ENCODE measurements at regions not wholly inside any gene's neighbourhood (a gene's known extent, or its start where the extent isn't known, plus 50 kb on each side); places are given as distances from the start of the nearest gene placed in this dataset.

GRCh38 chr6:163756079-163756478 is 341.6 kb downstream of the QKI start:
- H3K4me3 ChIP-seq (replicated peaks; ENCODE audit: low read depth, low read length), result no peak overlapping the region
- no peak for TF ChIP-seq CTCF (IDR thresholded peaks at IDR 0.05; ENCODE audit: low read depth, low read length, missing control alignments)
- DNase-seq (ENCODE audit: extremely low read depth, low read depth), result no peak

GRCh38 chr6:163754866-163755265 is 340.3 kb downstream of the QKI start:
- TF ChIP-seq CTCF (IDR thresholded peaks at IDR 0.05; ENCODE audit: low read depth, low read length, missing control alignments), result no peak
- DNase-seq (ENCODE audit: extremely low read depth, low read depth), result no peak
- no peak overlapping the region for H3K4me3 ChIP-seq (replicated peaks; ENCODE audit: low read depth, low read length)

GRCh38 chr6:163753430-163753829 is 338.9 kb downstream of the QKI start:
- H3K4me3 ChIP-seq (replicated peaks; ENCODE audit: low read depth, low read length), result no peak overlapping the region
- no peak for TF ChIP-seq CTCF (IDR thresholded peaks at IDR 0.05; ENCODE audit: low read depth, low read length, missing control alignments)
- no peak for DNase-seq (ENCODE audit: extremely low read depth, low read depth)

GRCh38 chr6:163752446-163752845 is 337.9 kb downstream of the QKI start:
- no peak for DNase-seq (ENCODE audit: extremely low read depth, low read depth)
- H3K4me3 ChIP-seq (replicated peaks; ENCODE audit: low read depth, low read length), result no peak overlapping the region
- TF ChIP-seq CTCF (IDR thresholded peaks at IDR 0.05; ENCODE audit: low read depth, low read length, missing control alignments), result no peak

- TF ChIP-seq CTCF (IDR thresholded peaks at IDR 0.05; ENCODE audit: low read depth, low read length, missing control alignments), result no peak
- no peak for DNase-seq (ENCODE audit: extremely low read depth, low read depth)
- no peak overlapping the region for H3K4me3 ChIP-seq (replicated peaks; ENCODE audit: low read depth, low read length)
Measured at GRCh38 chr6:163751032-163751525, 336.6 kb downstream of the QKI start.

- no peak overlapping the region for H3K4me3 ChIP-seq (replicated peaks; ENCODE audit: low read depth, low read length)
- no peak for TF ChIP-seq CTCF (IDR thresholded peaks at IDR 0.05; ENCODE audit: low read depth, low read length, missing control alignments)
- DNase-seq (ENCODE audit: extremely low read depth, low read depth), result no peak
Measured at GRCh38 chr6:163750431-163751031, 336.0 kb downstream of the QKI start.

GRCh38 chr6:163748886-163749285 is 334.4 kb downstream of the QKI start:
- DNase-seq (ENCODE audit: extremely low read depth, low read depth), result no peak
- TF ChIP-seq CTCF (IDR thresholded peaks at IDR 0.05; ENCODE audit: low read depth, low read length, missing control alignments), result no peak
- no peak overlapping the region for H3K4me3 ChIP-seq (replicated peaks; ENCODE audit: low read depth, low read length)

Measured in HFF-Myc (cell line).